HCT116 (cell line): ENCODE measurements at regions not wholly inside any gene's neighbourhood (a gene's known extent, or its start where the extent isn't known, plus 50 kb on each side); places are given as distances from the start of the nearest gene placed in this dataset.

ENCODE experiments used
- ATAC-seq: fragments of 200-7000 bp; cut with Tn5 transposase; 2 replicates; pipeline ENCODE4 v1.9.1; 2020; ENCODE audit warnings: mild to moderate bottlenecking, moderate library complexity
- BruUV-seq: library from RNA; stranded (reverse); fragments of 400-500 nt; replicated peaks from 2 replicates; lab custom pipeline; 2021; lab: Mats Ljungman, UMichigan
- CTCF ChIA-PET: fragments of 300-600 bp; sonication (Branson Sonifier 250); formaldehyde crosslinking; loops from one replicate; lab custom pipeline; 2021; ENCODE audit warnings: antibody characterized with exemption; lab: Charles Lee
- POLR2A ChIA-PET: fragments of 300-600, 350-600 bp; sonication (Branson Sonifier 250); formaldehyde crosslinking; loops from one replicate; lab custom pipeline; 2021; ENCODE audit warnings: antibody characterized with exemption; lab: Charles Lee
- RAD21 ChIA-PET, 2 experiments: fragments of 300-600 bp; sonication (Branson Sonifier 250); formaldehyde crosslinking; loops; one replicate each; lab custom pipeline; 2023; ENCODE audit warnings: low total read pairs in 2 of 2; ENCODE audit not compliant: uncharacterized antibody in 2 of 2, unreplicated experiment in 2 of 2, low non-redundant PET in 1 of 2; lab: Charles Lee
- DNase-seq: peaks from one replicate; pipeline ENCODE4 v3.0.0-alpha.2; 2010; ENCODE audit warnings: low read depth, low spot score
- H2AFZ ChIP-seq: fragments of 200-600 bp; shearing (Covaris generic), sonication (generic); 2 replicates; pipeline ENCODE4 v1.6.1; 2017; ENCODE audit warnings: low read depth, mixed run types, mixed read lengths, antibody characterized with exemption, low read length; ENCODE audit not compliant: poor library complexity, severe bottlenecking
- H3K27ac ChIP-seq: 2 replicates; pipeline ENCODE4 v1.5.1; 2012; ENCODE audit warnings: low read depth, low read length
- H3K27me3 ChIP-seq: fragments of 200-600 bp; sonication (generic); 2 replicates; pipeline ENCODE4 v1.6.1; 2016; ENCODE audit warnings: mixed run types, low read length, mixed read lengths; ENCODE audit not compliant: insufficient read depth
- H3K36me3 ChIP-seq, 2 experiments: fragments of 200-500 bp in 1 of 2; fragments of 200-600 bp in 1 of 2; sonication (Bioruptor generic) in 1 of 2; sonication (generic) in 1 of 2; 2 replicates each; pipeline versions ENCODE4 v1.5.1 to v1.6.1; 2014 to 2016; ENCODE audit warnings: low read length in 2 of 2, inconsistent platforms in 1 of 2, mixed read lengths in 1 of 2, mixed run types in 1 of 2; ENCODE audit not compliant: insufficient read depth in 2 of 2, control insufficient read depth in 1 of 2
- H3K4me1 ChIP-seq, 2 experiments: fragments of 200-600 bp in 1 of 2; sonication (generic) in 1 of 2; 2 replicates each; pipeline versions ENCODE4 v1.5.1 to v1.6.1; 2012 to 2017; ENCODE audit warnings: low read length in 2 of 2, inconsistent platforms in 1 of 2, mild to moderate bottlenecking in 1 of 2, mixed read lengths in 1 of 2, mixed run types in 1 of 2, moderate library complexity in 1 of 2; ENCODE audit not compliant: insufficient read depth in 2 of 2, control insufficient read depth in 1 of 2
- H3K4me2 ChIP-seq: fragments of 200-600 bp; sonication (generic); 2 replicates; pipeline ENCODE4 v1.6.1; 2017; ENCODE audit warnings: mixed run types, low read length, mixed read lengths
- H3K4me3 ChIP-seq, 2 experiments: fragments of 200-600 bp in 1 of 2; sonication (generic) in 1 of 2; replicated peaks in 1 of 2; 2 replicates each; pipeline ENCODE4 v1.5.1; 2011 to 2016; ENCODE audit warnings: low read length in 2 of 2, control low read depth in 1 of 2, low read depth in 1 of 2, mild to moderate bottlenecking in 1 of 2, mixed read lengths in 1 of 2, mixed run types in 1 of 2
- H3K79me2 ChIP-seq: fragments of 200-600 bp; sonication (generic); 2 replicates; pipeline ENCODE4 v1.6.1; 2017; ENCODE audit warnings: mild to moderate bottlenecking, mixed run types, low read length, moderate library complexity, mixed read lengths; ENCODE audit not compliant: insufficient read depth
- H3K9ac ChIP-seq: fragments of 200-600 bp; sonication (generic); 2 replicates; pipeline ENCODE4 v1.6.1; 2016; ENCODE audit warnings: low read length, mixed read lengths
- H3K9me2 ChIP-seq: fragments of 200-600 bp; sonication (generic), shearing (Covaris generic); 2 replicates; pipeline ENCODE4 v1.6.1; 2017; ENCODE audit warnings: mixed run types, mild to moderate bottlenecking, moderate library complexity; ENCODE audit not compliant: insufficient read depth
- H3K9me3 ChIP-seq, 2 experiments: fragments of 200-500 bp in 1 of 2; fragments of 200-600 bp in 1 of 2; sonication (Bioruptor generic) in 1 of 2; sonication (generic) in 1 of 2; 2 replicates each; pipeline ENCODE4 v1.6.1; 2014 to 2017; ENCODE audit warnings: low read length in 2 of 2, mixed read lengths in 2 of 2, inconsistent platforms in 1 of 2, low read depth in 1 of 2, mild to moderate bottlenecking in 1 of 2, mixed run types in 1 of 2, moderate library complexity in 1 of 2; ENCODE audit not compliant: control insufficient read depth in 1 of 2, insufficient read depth in 1 of 2
- H4K20me1 ChIP-seq: fragments of 200-600 bp; sonication (generic), shearing (Covaris generic); 2 replicates; pipeline ENCODE4 v1.6.1; 2017; ENCODE audit warnings: mixed run types, mild to moderate bottlenecking, moderate library complexity; ENCODE audit not compliant: insufficient read depth
- ATF3 ChIP-seq: IDR thresholded peaks from 2 replicates; pipeline ENCODE4 v1.6.1; 2012
- CBX3 ChIP-seq: IDR thresholded peaks from 2 replicates; pipeline ENCODE4 v1.6.1; 2012; ENCODE audit warnings: low read depth
- CEBPB ChIP-seq: IDR thresholded peaks from 2 replicates; pipeline ENCODE4 v1.6.1; 2012; ENCODE audit warnings: low read depth
- CTCF ChIP-seq, 3 experiments: fragments of 200-600 bp in 1 of 3; sonication (generic) in 1 of 3; IDR thresholded peaks in 2 of 3; conservative IDR thresholded peaks in 1 of 3; 2 replicates each; pipeline ENCODE4 v1.5.1; 2012 to 2017; ENCODE audit warnings: low read depth in 2 of 3, low read length in 2 of 3, antibody characterized with exemption in 1 of 3, borderline replicate concordance in 1 of 3, control low read depth in 1 of 3, mild to moderate bottlenecking in 1 of 3, mixed read lengths in 1 of 3, mixed run types in 1 of 3, moderate library complexity in 1 of 3; ENCODE audit not compliant: insufficient read depth in 1 of 3
- EZH2 ChIP-seq: fragments of 200-600 bp; sonication (generic); IDR thresholded peaks from 2 replicates; pipeline ENCODE4 v1.6.1; 2017; ENCODE audit warnings: antibody characterized with exemption, mixed run types
- POLR2AphosphoS5 ChIP-seq: IDR thresholded peaks from 2 replicates; pipeline ENCODE4 v1.6.1; 2011; ENCODE audit warnings: mild to moderate bottlenecking, low read depth, low read length, moderate library complexity
- RAD21 ChIP-seq: IDR thresholded peaks from 2 replicates; pipeline ENCODE4 v1.6.1; 2012; ENCODE audit warnings: low read depth, mild to moderate bottlenecking
- REST ChIP-seq: IDR thresholded peaks from 2 replicates; pipeline ENCODE4 v1.6.1; 2012; ENCODE audit warnings: low read depth
- SIN3A ChIP-seq: IDR thresholded peaks from 2 replicates; pipeline ENCODE4 v1.6.1; 2012; ENCODE audit warnings: low read depth
- SP1 ChIP-seq: IDR thresholded peaks from 2 replicates; pipeline ENCODE4 v1.6.1; 2012; ENCODE audit warnings: low read depth
- TCF7L2 ChIP-seq: IDR thresholded peaks from 2 replicates; pipeline ENCODE4 v1.7.0; 2011; ENCODE audit warnings: borderline replicate concordance, inconsistent platforms; ENCODE audit not compliant: insufficient read depth, insufficient read length; ENCODE audit errors: extremely low read depth
- ZFX ChIP-seq: fragments of 450-650 bp; IDR thresholded peaks from 2 replicates; pipeline ENCODE4 v1.6.1; 2017
- ZNF274 ChIP-seq: fragments of 200-500 bp; sonication (Bioruptor generic); IDR thresholded peaks from 2 replicates; pipeline ENCODE4 v1.6.1; 2014; ENCODE audit warnings: mild to moderate bottlenecking, low read depth, low read length, inconsistent platforms
- intact Hi-C: fragments of 100-400 bp; cut with micrococcal nuclease; formaldehyde crosslinking; loops from 2 replicates; pipeline ENCODE4 v1.10.0; 2022

- ChIA-PET POLR2A (no interaction called here), CTCF (no interaction called here)
Measured at GRCh38 chr6:45815466-45816125, 200.1 kb downstream of the CLIC5 start.

More at GRCh38 chr6:45815466-45816125, 200.1 kb downstream of the CLIC5 start:
- no peaks in the 10 kb centered on the region for H3K4me1 ChIP-seq
- intact Hi-C loops, result no loop called here
- TF ChIP-seq RAD21, result no peak
- TF ChIP-seq ZFX, result no peak
- no peak for TF ChIP-seq SP1
- no peak for TF ChIP-seq REST
- TF ChIP-seq CBX3, result no peak
- TF ChIP-seq CEBPB, result no peak
- TF ChIP-seq CTCF (IDR thresholded peaks at IDR 0.05 in 2 of 3, conservative IDR thresholded peaks at IDR 0.05 in 1 of 3; ENCODE audit: borderline replicate concordance in 1 of 3, insufficient read depth in 1 of 3, low read depth in 2 of 3, low read length in 2 of 3), result no peak
- no peak for TF ChIP-seq SIN3A
- TF ChIP-seq POLR2AphosphoS5, result no peak
- no peak for TF ChIP-seq ATF3
- no peak for TF ChIP-seq EZH2
- TF ChIP-seq ZNF274, result no peak
- no peak for TF ChIP-seq TCF7L2
- H3K36me3 ChIP-seq, result no peaks in the 10 kb centered on the region
- no peak overlapping the region for H3K4me2 ChIP-seq
- DNase-seq, result no peak
- H3K27ac ChIP-seq, result no peak overlapping the region
- H4K20me1 ChIP-seq, result no peaks in the 10 kb centered on the region
- RAD21 ChIA-PET, result no interaction called here
- H3K79me2 ChIP-seq, result no peaks in the 10 kb centered on the region
- H3K27me3 ChIP-seq, result no peaks in the 10 kb centered on the region
- no peak overlapping the region for H3K9ac ChIP-seq
- BruUV-seq, result no TSS peak
- H3K4me3 ChIP-seq, result no peak overlapping the region
- H2AFZ ChIP-seq, result no peak overlapping the region
- no peak for ATAC-seq
- H3K9me2 ChIP-seq, result no peaks in the 10 kb centered on the region
- no peaks in the 10 kb centered on the region for H3K9me3 ChIP-seq
